Karpas-422 (cell line): ENCODE measurements at regions not wholly inside any gene's neighbourhood (a gene's known extent, or its start where the extent isn't known, plus 50 kb on each side); places are given as distances from the start of the nearest gene placed in this dataset.

ENCODE experiments used
- DNase-seq: peaks from one replicate; pipeline ENCODE4 v3.0.0-alpha.2; 2015
- H2AFZ ChIP-seq: fragments of 200-600 bp; sonication (generic); 2 replicates; pipeline ENCODE4 v1.6.1; 2014; ENCODE audit warnings: antibody characterized with exemption, low read length, mixed read lengths
- H3K27ac ChIP-seq: fragments of 200-600 bp; sonication (generic); 2 replicates; pipeline ENCODE4 v1.5.1; 2014; ENCODE audit warnings: mild to moderate bottlenecking, low read length, moderate library complexity
- H3K27me3 ChIP-seq: fragments of 200-600 bp; sonication (generic); 2 replicates; pipeline ENCODE4 v1.6.1; 2014; ENCODE audit warnings: low read length, mixed read lengths
- H3K36me3 ChIP-seq: fragments of 200-600 bp; sonication (generic); 2 replicates; pipeline ENCODE4 v1.6.1; 2014; ENCODE audit warnings: low read length, mixed read lengths; ENCODE audit not compliant: insufficient read depth
- H3K4me1 ChIP-seq: fragments of 200-600 bp; sonication (generic); 2 replicates; pipeline ENCODE4 v1.6.1; 2014; ENCODE audit warnings: mild to moderate bottlenecking, low read length, mixed read lengths
- H3K4me2 ChIP-seq: fragments of 200-600 bp; sonication (generic); 2 replicates; pipeline ENCODE4 v1.6.1; 2014; ENCODE audit warnings: low read length, low read depth, mild to moderate bottlenecking; ENCODE audit not compliant: poor library complexity, severe bottlenecking
- H3K4me3 ChIP-seq: fragments of 200-600 bp; sonication (generic); 2 replicates; pipeline ENCODE4 v1.5.1; 2014; ENCODE audit warnings: mild to moderate bottlenecking, antibody characterized with exemption, low read length, mixed read lengths
- H3K79me2 ChIP-seq: fragments of 200-600 bp; sonication (generic); 2 replicates; pipeline ENCODE4 v1.6.1; 2014; ENCODE audit warnings: mild to moderate bottlenecking, low read length, mixed read lengths
- H3K9ac ChIP-seq: fragments of 200-600 bp; sonication (generic); 2 replicates; pipeline ENCODE4 v1.6.0; 2014; ENCODE audit warnings: low read length
- H3K9me2 ChIP-seq: fragments of 200-600 bp; sonication (generic), shearing (Covaris generic); replicated peaks from 2 replicates; pipeline ENCODE4 v1.6.0; 2014; ENCODE audit warnings: mild to moderate bottlenecking, low read length, moderate library complexity; ENCODE audit not compliant: insufficient read depth
- H3K9me3 ChIP-seq: fragments of 300-700, 200-600 bp; sonication (generic); 2 replicates; pipeline ENCODE4 v1.6.1; 2014; ENCODE audit warnings: low read length, mixed read lengths
- H4K20me1 ChIP-seq: fragments of 200-600 bp; sonication (generic); 2 replicates; pipeline ENCODE4 v1.6.1; 2014; ENCODE audit warnings: mild to moderate bottlenecking, antibody characterized with exemption, low read length, low read depth; ENCODE audit not compliant: insufficient read depth

- Histone ChIP-seq H3K4me1 (no peaks in the 10 kb centered on the region), H3K27me3 (no peaks in the 10 kb centered on the region), H3K79me2 (no peaks in the 10 kb centered on the region), H2AFZ (no peak overlapping the region), H3K9me3 (no peaks in the 10 kb centered on the region), H3K36me3 (no peaks in the 10 kb centered on the region), H3K4me3 (no peak overlapping the region), H3K9me2 (no peaks in the 10 kb centered on the region), H4K20me1 (no peaks in the 10 kb centered on the region), H3K4me2 (no peak overlapping the region), H3K9ac (no peak overlapping the region), H3K27ac (no peak overlapping the region)
- no peak for DNase-seq
Measured at GRCh38 chr17:77585142-77585860, 373.2 kb upstream of the TNRC6C start.

- Histone ChIP-seq H3K4me2 (no peak overlapping the region), H3K9ac (no peak overlapping the region), H4K20me1 (no peaks in the 10 kb centered on the region), H3K4me3 (no peak overlapping the region), H3K27me3 (no peaks in the 10 kb centered on the region), H2AFZ (no peak overlapping the region), H3K4me1 (peaks cover 8% of the 10 kb centered on the region), H3K27ac (no peak overlapping the region), H3K36me3 (no peaks in the 10 kb centered on the region), H3K9me3 (no peaks in the 10 kb centered on the region), H3K79me2 (no peaks in the 10 kb centered on the region), H3K9me2 (no peaks in the 10 kb centered on the region)
- no peak for DNase-seq
Measured at GRCh38 chr17:77590951-77591735, 367.4 kb upstream of the TNRC6C start.

DNA sequence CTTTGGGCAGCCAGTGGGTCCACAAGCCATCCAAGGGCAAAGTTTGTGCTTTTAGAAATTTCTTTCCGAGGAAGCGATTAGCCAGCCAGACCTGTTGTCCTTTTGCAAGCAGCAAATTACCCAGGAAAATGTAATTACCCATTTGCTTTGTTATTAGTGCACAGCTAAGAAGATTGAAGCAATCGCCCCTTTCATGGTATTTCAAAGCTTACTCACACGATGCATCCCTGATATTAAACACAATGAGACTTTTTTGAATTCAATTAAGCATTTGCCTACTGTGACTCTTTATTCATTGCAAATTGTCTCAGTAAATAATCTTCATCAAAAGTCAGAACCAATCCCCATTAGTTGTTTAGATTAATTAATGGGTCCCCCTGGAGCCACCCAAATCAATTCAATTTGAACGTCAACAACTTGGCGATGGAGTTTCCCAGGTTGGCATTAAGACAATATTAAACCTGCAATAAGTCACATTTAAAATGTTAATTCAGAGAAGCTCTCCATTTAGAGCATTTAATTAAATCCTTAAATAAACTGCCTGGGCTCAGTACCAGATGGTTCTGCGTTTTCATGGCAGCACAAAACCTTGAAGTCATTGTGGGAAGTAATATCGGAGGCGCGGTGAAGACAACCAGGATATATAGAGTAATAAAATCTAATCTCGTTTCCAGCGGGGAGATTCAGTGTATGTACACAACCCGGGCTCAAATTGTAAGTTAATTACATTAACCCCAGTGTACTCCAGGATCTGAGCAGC is 366.2 kb upstream of the TNRC6C start:
- H3K9me3 ChIP-seq: no peaks in the 10 kb centered on the region
- no peaks in the 10 kb centered on the region for H3K9me2 ChIP-seq
- H3K4me3 ChIP-seq: no peak overlapping the region
- H3K36me3 ChIP-seq: no peaks in the 10 kb centered on the region
- H3K27me3 ChIP-seq: no peaks in the 10 kb centered on the region
- no peak overlapping the region for H2AFZ ChIP-seq
- DNase-seq: no peak
- H3K27ac ChIP-seq: no peak overlapping the region
- H3K4me2 ChIP-seq: no peak overlapping the region
- H3K9ac ChIP-seq: no peak overlapping the region
- H3K79me2 ChIP-seq: no peaks in the 10 kb centered on the region
- H4K20me1 ChIP-seq: no peaks in the 10 kb centered on the region
- peaks cover 8% of the 10 kb centered on the region for H3K4me1 ChIP-seq

- Histone ChIP-seq H3K9ac (no peak overlapping the region), H3K4me3 (no peak overlapping the region), H4K20me1 (no peaks in the 10 kb centered on the region), H3K9me2 (no peaks in the 10 kb centered on the region), H3K4me1 (peaks cover 8% of the 10 kb centered on the region), H3K4me2 (no peak overlapping the region), H3K27me3 (no peaks in the 10 kb centered on the region), H3K27ac (no peak overlapping the region), H3K36me3 (no peaks in the 10 kb centered on the region), H2AFZ (no peak overlapping the region), H3K79me2 (no peaks in the 10 kb centered on the region), H3K9me3 (no peaks in the 10 kb centered on the region)
- DNase-seq: no peak
Measured at GRCh38 chr17:77593081-77593480, 365.4 kb upstream of the TNRC6C start.

- Histone ChIP-seq H3K4me3 (no peak overlapping the region), H3K36me3 (no peaks in the 10 kb centered on the region), H3K9me2 (no peaks in the 10 kb centered on the region), H3K27me3 (no peaks in the 10 kb centered on the region), H3K9me3 (no peaks in the 10 kb centered on the region), H3K79me2 (no peaks in the 10 kb centered on the region), H3K4me1 (peaks cover 8% of the 10 kb centered on the region), H3K9ac (no peak overlapping the region), H3K27ac (no peak overlapping the region), H4K20me1 (no peaks in the 10 kb centered on the region), H3K4me2 (no peak overlapping the region), H2AFZ (no peak overlapping the region)
- DNase-seq: no peak
Measured at GRCh38 chr17:77594416-77595209, 363.9 kb upstream of the TNRC6C start.

DNA sequence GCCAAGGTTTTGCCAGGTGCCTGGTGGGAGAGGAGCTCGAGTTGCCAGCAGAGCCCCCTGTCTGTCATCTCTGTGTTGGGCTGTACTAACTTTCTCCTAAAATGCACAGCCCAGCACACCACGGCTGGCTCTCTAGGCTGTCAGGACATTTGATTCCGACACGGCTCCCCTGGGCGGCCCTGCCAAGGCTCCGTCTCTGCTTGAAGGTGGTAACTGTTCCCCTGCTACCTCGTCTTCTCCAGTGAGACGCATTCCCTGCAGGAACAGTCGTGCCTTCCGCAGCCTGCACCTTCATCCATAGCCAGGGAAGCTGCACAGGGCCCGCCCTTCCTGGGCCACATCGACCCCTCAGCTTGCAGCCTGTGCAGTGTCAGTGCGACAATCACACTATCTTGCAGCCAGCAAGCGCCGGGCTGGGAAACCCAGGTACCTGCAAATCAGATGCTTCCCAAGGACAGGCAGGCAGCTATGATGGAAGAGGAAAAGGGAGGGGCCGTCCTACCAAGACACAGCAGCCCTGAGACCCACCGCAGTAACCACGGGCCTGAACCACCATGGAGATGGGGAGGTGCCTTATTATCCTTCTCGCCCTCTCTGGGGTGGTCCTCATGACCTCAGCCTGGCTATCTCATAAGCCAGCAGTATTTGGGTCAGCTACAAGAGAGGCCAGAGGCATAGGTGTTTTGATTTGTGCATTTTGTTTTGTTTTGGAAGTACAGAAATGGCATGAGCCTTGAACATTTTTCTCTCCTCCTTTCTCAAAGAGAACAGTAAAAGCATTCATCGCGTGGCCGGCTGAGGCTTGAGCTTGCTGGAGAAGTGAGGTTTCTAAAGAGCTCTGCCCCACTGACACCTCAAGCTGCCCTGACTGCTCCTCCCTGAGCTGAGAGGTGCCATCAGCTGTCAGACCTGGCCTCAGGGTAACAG is 361.7 kb upstream of the TNRC6C start:
- no peak overlapping the region for H3K4me3 ChIP-seq
- no peak overlapping the region for H3K27ac ChIP-seq
- H3K4me1 ChIP-seq: peaks cover 8% of the 10 kb centered on the region
- DNase-seq: no peak
- H3K9ac ChIP-seq: no peak overlapping the region
- H3K27me3 ChIP-seq: no peaks in the 10 kb centered on the region
- H4K20me1 ChIP-seq: no peaks in the 10 kb centered on the region
- H3K9me2 ChIP-seq: no peaks in the 10 kb centered on the region
- H3K4me2 ChIP-seq: no peak overlapping the region
- no peak overlapping the region for H2AFZ ChIP-seq
- H3K79me2 ChIP-seq: no peaks in the 10 kb centered on the region
- H3K9me3 ChIP-seq: no peaks in the 10 kb centered on the region
- no peaks in the 10 kb centered on the region for H3K36me3 ChIP-seq

GRCh38 chr17:77597418-77598240 is 360.9 kb upstream of the TNRC6C start:
- H3K27ac ChIP-seq: no peak overlapping the region
- H2AFZ ChIP-seq: no peak overlapping the region
- H3K9me3 ChIP-seq: no peaks in the 10 kb centered on the region
- no peak for DNase-seq
- no peaks in the 10 kb centered on the region for H4K20me1 ChIP-seq
- H3K4me2 ChIP-seq: no peak overlapping the region
- H3K4me1 ChIP-seq: peaks cover 8% of the 10 kb centered on the region
- no peak overlapping the region for H3K4me3 ChIP-seq
- no peaks in the 10 kb centered on the region for H3K36me3 ChIP-seq
- no peaks in the 10 kb centered on the region for H3K9me2 ChIP-seq
- no peaks in the 10 kb centered on the region for H3K79me2 ChIP-seq
- no peak overlapping the region for H3K9ac ChIP-seq
- no peaks in the 10 kb centered on the region for H3K27me3 ChIP-seq
